NCI-H446 (cell line): ENCODE measurements at regions not wholly inside any gene's neighbourhood (a gene's known extent, or its start where the extent isn't known, plus 50 kb on each side); places are given as distances from the start of the nearest gene placed in this dataset.
A peak's percentile ranks its signal among the peaks of the same experiment; 100 is the strongest.
"Not testable (repeated sequence)": the region's sequence is repeated elsewhere in the genome, so short reads cannot be mapped to it uniquely, and the experiment has no call there.

Experiments
- DNase-seq, 2 experiments: peaks; one replicate each; lab custom pipeline; 2025; lab: John Stamatoyannopoulos, UW

GRCh38 chr4:18645351-18645750 is 623.8 kb upstream of the LCORL start:
- no peak for DNase-seq

DNA sequence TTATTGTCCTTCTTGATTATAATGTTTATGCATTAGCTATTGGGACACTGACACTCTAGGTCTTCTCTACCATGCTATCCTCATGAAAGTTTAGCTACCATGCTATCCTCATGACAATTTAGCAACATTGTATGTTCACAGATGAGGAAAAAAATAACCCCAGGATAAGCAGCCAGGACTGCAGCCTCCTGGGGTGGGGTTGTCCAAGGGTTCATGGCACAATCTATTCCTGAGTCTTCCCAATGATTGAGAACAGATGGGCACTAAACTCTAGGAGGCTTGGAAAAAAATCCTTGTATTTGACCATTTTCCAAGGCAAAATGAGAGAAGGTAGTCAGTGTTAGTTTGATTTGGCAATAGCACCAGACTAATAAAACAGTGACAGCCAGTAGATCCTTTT is 619.8 kb upstream of the LCORL start:
- DNase-seq, result peak in 1 of 2 experiments; percentile 12

- no peak for DNase-seq
Measured at GRCh38 chr4:18638031-18638430, 616.5 kb upstream of the LCORL start.

- DNase-seq, result no peak
Measured at GRCh38 chr4:18636001-18636585, 614.5 kb upstream of the LCORL start.

- DNase-seq, result no peak
Measured at GRCh38 chr4:18635531-18635930, 614.0 kb upstream of the LCORL start.

DNA sequence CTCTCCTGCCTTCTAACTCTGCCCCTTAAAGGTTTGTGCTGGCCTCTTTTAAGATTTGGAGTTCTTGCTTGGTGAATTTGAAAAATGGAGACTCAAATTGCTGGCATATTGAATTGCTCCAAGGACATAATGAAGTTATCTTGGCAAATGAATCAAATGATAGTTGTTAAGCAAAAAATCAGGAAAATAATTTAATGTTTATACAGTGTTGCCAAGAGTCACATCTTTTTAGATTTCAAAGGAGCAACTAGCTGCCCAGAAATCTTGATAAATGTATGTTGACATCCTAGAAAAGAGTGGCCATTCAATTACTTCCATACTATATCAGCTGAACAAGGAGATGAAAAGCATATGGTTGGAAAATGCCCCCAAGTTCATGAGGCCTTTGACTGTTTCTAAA is 610.0 kb upstream of the LCORL start:
- no peak for DNase-seq

DNA sequence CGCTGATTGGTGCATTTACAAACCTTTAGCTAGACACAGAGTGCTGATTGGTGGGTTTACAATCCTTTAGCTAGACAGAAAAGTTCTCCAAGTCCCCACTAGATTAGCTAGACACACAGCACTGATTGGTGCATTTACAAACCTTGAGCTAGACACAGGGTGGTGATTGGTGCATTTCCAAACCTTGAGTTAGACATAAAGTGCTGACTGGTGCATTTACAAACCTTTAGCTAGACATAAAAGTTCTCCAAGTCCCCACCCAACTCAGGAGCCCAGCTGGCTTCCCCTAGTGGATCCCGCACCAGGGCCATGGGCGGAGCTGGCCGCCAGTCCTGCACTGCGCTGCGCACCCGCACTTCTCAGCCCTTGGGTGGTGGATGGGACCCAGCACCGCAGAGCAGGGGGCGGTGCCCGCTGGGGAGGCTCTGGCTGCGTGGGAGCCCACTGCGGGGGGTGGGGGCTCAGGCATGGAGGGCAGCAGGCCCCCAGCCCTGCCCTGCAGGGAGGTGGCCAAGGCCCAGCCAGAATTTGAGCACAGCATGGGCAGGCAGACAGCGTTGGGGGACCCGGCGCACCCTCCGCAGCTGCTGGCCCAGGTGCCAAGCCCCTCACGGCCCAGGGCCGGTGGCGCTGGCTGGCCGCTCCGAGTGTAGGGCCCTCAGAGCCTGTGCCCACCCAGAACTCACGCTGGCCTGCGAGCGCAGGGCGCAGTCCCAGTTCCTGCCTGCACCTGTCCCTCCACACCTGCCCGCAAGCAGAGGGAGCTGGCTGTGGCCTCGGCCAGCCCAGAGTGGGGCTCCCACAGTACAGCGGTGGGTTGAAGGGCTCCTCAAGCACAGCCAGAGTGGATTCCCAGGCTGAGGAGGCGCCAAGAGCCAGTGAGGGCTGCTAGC is 608.9 kb upstream of the LCORL start:
- no peak for DNase-seq

- DNase-seq, result no peak
Measured at GRCh38 chr4:18627447-18628005, 606.0 kb upstream of the LCORL start.

GRCh38 chr4:18626996-18627395 is 605.4 kb upstream of the LCORL start:
- no peak for DNase-seq

DNA sequence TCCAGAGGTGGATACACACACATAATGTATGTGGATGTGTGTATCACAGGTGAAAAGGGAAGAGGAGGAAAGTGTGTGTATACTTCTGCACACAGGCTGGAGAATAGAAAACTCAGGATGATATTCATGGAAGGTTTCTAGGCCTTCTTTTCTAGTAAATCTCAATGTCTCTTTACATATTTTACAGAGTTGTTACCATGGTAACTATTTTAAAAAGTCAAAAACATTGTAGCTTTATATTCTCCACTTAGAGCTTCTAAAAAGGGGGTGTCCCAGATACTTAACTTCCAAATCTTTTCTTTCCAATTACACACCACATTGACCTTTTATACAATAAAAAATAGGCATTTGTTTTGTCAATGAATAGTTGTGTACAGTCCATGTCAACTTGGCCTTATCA is 604.8 kb upstream of the LCORL start:
- DNase-seq, result no peak

GRCh38 chr4:18621186-18621585 is 599.6 kb upstream of the LCORL start:
- no peak for DNase-seq

DNA sequence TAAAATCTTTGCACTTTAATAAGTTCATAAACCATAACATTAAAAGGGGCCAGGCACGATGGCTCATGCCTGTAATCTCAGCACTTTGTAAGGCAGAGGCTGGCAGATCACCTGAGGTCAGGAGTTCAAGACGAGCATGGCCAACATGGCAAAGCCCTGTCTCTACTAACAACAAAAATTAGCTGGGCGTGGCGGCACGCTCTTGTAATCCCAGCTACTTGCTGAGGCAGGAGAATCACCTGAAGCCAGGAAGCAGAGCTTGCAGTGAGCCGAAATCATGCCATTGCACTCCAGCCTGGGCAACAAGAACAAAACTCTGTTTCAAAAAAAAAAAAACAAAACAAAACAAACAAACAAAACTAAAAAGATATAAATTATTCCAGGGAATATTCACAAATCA is 595.2 kb upstream of the LCORL start:
- no peak for DNase-seq

- no peak for DNase-seq
Measured at GRCh38 chr4:18611026-18611425, 589.5 kb upstream of the LCORL start.

DNA sequence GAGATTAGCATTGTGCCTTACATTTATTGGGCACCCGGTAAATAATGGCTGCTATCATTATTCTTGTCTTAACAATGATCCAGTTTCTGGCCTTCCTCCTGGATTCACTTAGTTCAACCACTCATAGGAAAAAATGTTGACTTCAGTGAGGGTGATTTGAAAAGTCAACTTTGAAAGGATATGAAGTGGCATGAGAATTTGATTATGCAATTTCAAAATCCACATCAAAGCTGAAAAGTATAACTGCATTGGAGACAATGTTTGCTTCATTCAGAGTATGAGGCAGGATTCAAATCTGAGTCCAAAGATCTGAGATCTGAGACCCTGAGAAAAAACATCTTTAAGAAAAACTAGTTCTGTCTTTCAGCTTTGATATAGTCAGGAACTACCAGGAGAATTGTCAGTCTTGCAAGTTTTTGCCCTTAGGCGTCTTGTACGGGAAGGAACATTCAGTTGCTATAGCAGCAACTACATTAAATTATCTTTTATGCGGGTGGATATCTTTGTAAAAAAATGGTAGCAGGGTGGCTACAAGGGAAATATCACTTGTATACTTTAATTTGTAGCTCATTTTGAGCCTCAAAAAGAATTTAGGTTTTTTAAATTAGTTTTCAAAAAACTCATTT is 587.5 kb upstream of the LCORL start:
- no peak for DNase-seq

- not testable (repeated sequence) for DNase-seq
Measured at GRCh38 chr4:18602610-18603009, 581.1 kb upstream of the LCORL start.

GRCh38 chr4:18593297-18594002 is 571.9 kb upstream of the LCORL start:
- DNase-seq, result peak in 1 of 2 experiments; percentile 71

DNA sequence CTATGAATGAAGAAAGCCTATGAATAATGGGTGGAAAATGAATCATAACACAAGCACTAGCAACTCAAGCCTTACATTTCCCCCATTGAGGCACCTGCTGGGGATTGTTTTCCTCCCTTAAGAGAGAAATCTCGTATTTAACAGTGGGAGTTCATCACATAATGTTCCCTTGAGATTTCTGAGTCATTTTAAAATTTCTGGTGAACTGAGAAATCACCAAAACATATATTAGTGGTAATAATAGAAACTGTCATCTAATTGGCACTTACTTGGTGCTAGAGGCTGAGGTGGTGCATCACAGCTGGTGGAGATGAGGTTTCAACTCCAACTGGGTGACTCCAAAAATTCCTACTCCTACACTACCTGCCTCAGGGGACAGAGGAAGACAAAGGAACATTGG is 561.3 kb upstream of the LCORL start:
- no peak for DNase-seq

DNA sequence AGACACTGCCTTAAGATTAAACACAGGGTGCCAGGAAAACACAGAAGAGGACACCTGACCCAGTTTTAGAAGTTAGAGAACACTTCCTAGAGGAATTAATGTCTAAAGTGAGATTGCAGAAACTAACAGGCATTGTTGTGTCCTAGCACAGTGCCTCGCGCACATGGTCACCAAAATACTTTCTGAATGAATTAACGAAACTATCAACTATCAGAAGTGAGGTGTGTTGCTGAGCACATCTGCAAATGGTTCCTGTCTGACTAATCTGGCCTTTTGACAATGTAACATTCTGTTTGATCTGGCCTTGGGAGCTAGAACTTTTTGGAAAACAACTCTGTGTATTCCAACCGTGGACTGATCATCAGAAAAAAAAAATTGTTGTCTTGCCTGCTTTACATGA is 556.8 kb upstream of the LCORL start:
- DNase-seq, result no peak

DNA sequence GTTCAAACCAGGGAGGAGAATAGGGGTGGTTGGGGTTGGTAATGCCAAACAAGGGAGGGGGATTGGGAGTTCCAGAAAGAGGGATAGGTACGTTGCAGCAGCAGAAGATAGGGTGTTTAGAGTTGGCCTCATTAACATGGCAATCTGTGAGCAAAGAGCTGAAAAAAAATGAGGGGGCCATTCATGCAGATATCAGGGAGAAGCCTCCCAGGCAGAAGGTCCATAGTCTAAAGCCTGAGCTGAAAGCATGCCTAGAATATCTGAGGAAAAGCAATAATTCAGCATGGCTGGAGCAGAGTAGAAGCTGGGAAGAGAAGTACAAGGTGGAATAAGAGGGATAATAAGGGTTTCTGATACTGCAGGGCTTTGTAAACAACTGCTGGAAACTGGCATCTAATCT is 550.9 kb upstream of the LCORL start:
- DNase-seq, result no peak

DNA sequence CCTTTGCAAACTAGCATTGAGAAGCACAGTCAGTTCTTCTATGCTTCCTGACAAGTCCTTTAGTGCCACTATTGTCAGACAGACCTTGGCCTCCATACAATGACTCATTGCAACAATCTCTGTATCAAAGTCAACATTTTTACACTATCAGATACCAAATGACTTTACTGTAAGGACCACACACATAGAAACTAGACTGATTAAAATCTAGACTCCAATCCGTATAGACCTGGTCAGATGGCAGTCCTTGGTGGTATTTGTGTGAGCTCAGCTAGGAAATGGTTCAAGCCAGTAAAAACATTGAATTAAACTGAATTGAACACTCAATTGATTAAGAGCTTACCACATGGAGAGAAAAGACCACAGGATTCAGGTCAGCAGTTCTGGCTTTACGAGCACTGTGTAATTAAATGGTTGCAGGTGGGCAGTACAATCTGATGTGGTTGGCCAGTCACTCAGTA is 549.8 kb upstream of the LCORL start:
- DNase-seq, result no peak

GRCh38 chr4:18570370-18570769 is 548.8 kb upstream of the LCORL start:
- DNase-seq, result no peak

GRCh38 chr4:18568600-18568999 is 547.0 kb upstream of the LCORL start:
- DNase-seq, result peak in 1 of 2 experiments; percentile 10
